AG04450 (cell line): ENCODE measurements at regions not wholly inside any gene's neighbourhood (a gene's known extent, or its start where the extent isn't known, plus 50 kb on each side); places are given as distances from the start of the nearest gene placed in this dataset.

ENCODE experiments used
- CTCF ChIA-PET: fragments of 300-600, 350-600 bp; formaldehyde crosslinking; extraction: SDS; loops from one replicate; lab custom pipeline; 2022; ENCODE audit warnings: antibody characterized with exemption, inconsistent platforms; lab: Charles Lee
- POLR2A ChIA-PET: fragments of 350-600 bp; formaldehyde crosslinking; extraction: SDS; loops from one replicate; lab custom pipeline; 2021; ENCODE audit warnings: antibody characterized with exemption, inconsistent platforms; lab: Yijun Ruan, JAX
- DNase-seq: peaks from one replicate; pipeline ENCODE4 v3.0.0-alpha.2; 2011; ENCODE audit warnings: low read depth, low spot score
- H3K27ac ChIP-seq: one replicate; pipeline ENCODE4 v1.5.1; 2012; ENCODE audit warnings: low read depth, low read length, control low read depth
- H3K27me3 ChIP-seq: one replicate; pipeline ENCODE4 v1.6.0; 2012; ENCODE audit warnings: low read length; ENCODE audit not compliant: control insufficient read depth, insufficient read depth
- H3K4me3 ChIP-seq: 2 replicates; pipeline ENCODE4 v1.5.1; 2011; ENCODE audit warnings: mild to moderate bottlenecking, low read depth, low read length, control low read depth
- H3K9me3 ChIP-seq: 2 replicates; pipeline ENCODE4 v1.5.1; 2012; ENCODE audit warnings: low read length; ENCODE audit not compliant: control insufficient read depth, insufficient read depth
- CTCF ChIP-seq: IDR thresholded peaks from 2 replicates; pipeline ENCODE4 v1.5.1; 2011; ENCODE audit warnings: low read depth, low read length, control low read depth, inconsistent platforms

GRCh38 chr17:73879987-73880386 is 235.7 kb upstream of the SDK2 start:
- POLR2A ChIA-PET: no interaction called here
- H3K9me3 ChIP-seq: peaks cover 51% of the 10 kb centered on the region
- CTCF ChIA-PET: no interaction called here
- H3K4me3 ChIP-seq: no peak overlapping the region
- no peak for DNase-seq
- H3K27me3 ChIP-seq: no peaks in the 10 kb centered on the region
- H3K27ac ChIP-seq: no peak overlapping the region
- TF ChIP-seq CTCF: no peak

- H3K27me3 ChIP-seq: no peaks in the 10 kb centered on the region
- ChIA-PET CTCF (no interaction called here), POLR2A (no interaction called here)
- DNase-seq: no peak
- H3K4me3 ChIP-seq: no peak overlapping the region
- peaks cover 46% of the 10 kb centered on the region for H3K9me3 ChIP-seq
- TF ChIP-seq CTCF: no peak
- no peak overlapping the region for H3K27ac ChIP-seq
Measured at GRCh38 chr17:73882590-73882989, 238.3 kb upstream of the SDK2 start.

DNA sequence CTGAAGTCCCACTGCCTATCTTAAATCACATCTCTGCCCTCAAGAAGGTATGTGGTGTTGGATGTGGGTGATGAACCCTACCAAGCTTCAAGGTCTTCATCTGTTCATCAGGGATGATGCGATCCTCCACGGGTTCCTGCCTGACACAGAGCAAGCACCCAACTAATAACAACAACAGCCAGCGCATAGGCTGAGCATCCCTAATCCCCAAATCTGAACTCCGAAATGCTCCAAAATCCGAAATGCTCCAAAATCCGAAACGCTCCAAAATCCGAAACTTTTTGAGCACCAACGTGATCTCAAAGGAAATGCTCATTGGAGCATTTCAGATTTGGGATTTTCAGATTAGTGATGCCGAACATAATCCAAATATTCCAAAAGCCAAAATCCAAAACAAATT is 238.9 kb upstream of the SDK2 start:
- no peak for TF ChIP-seq CTCF
- ChIA-PET CTCF (no interaction called here), POLR2A (no interaction called here)
- H3K9me3 ChIP-seq: peaks cover 40% of the 10 kb centered on the region
- H3K27ac ChIP-seq: no peak overlapping the region
- no peak overlapping the region for H3K4me3 ChIP-seq
- DNase-seq: no peak
- no peaks in the 10 kb centered on the region for H3K27me3 ChIP-seq

DNA sequence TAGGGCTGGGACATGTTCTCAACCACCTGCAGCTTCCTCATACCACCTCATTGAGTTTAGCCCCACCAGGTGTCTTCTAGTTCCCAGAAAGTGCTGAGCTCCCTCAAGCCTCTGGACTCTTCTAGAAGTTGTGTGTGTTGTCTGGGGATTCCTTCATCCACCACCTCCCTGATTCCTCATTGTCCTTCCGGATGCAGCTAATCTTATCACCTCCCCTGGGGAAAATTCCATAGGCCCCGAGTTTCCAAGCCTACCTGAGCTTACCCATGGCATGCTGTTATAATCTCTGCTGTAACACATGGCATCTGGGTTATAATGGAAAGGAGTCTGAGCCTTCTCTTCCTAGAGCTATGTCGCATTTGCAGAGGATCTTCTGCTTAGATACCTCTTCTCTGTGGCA is 243.5 kb upstream of the SDK2 start:
- H3K27ac ChIP-seq: no peak overlapping the region
- no peak for TF ChIP-seq CTCF
- H3K27me3 ChIP-seq: no peaks in the 10 kb centered on the region
- H3K4me3 ChIP-seq: no peak overlapping the region
- H3K9me3 ChIP-seq: peaks cover 34% of the 10 kb centered on the region
- no peak for DNase-seq
- POLR2A ChIA-PET: no interaction called here
- CTCF ChIA-PET: interaction anchor here (0.5 kb wide), 1 partner anchor 315 kb away, joined by 3 read pairs; no protein-coding TSS in a partner anchor

DNA sequence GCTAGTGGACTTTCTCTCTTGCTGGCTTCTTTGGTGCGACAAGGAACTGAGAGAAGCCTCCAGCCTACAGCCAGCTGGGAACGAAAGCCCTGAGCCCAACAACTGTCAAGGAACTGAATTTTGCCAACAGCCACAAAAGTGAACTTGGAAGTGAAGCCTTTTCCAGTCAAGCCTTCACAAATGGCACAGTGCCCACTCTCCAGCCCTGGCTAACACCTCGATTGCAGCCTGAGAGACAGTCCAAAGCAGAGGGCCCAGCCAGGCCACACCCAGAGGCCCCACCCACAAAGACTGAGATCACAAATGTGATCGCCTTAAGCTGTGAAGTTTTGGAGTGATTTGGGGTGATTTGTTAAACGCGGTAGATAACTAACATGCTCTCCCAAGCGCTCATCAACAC is 244.6 kb upstream of the SDK2 start:
- no peak for TF ChIP-seq CTCF
- ChIA-PET CTCF (no interaction called here), POLR2A (no interaction called here)

More for the DNA sequence above, 244.6 kb upstream of the SDK2 start:
- Histone ChIP-seq H3K27me3 (no peaks in the 10 kb centered on the region), H3K27ac (no peak overlapping the region), H3K9me3 (peaks cover 31% of the 10 kb centered on the region), H3K4me3 (no peak overlapping the region)
- DNase-seq: no peak
